ENCODE measurements at regions not wholly inside any gene's neighbourhood (a gene's known extent, or its start where the extent isn't known, plus 50 kb on each side); places are given as distances from the start of the nearest gene placed in this dataset.

GRCh38 chr21:19013916-19014315 is 610.3 kb upstream of the TMPRSS15 start:
- no peak for TF ChIP-seq POLR2A (IDR thresholded peaks at IDR 0.05; ENCODE audit: borderline replicate concordance, extremely low read depth, insufficient read depth, insufficient read length)
- no peak for TF ChIP-seq CTCF (IDR thresholded peaks at IDR 0.05 in 2 of 3, conservative IDR thresholded peaks at IDR 0.05 in 1 of 3; ENCODE audit: borderline replicate concordance in 1 of 3, insufficient read depth in 1 of 3, low read depth in 2 of 3, low read length in 2 of 3)
- TF ChIP-seq MAX (IDR thresholded peaks at IDR 0.05), result no peak
- no peak for TF ChIP-seq CEBPB (IDR thresholded peaks at IDR 0.05; ENCODE audit: low read depth)
- TF ChIP-seq ZNF274 (IDR thresholded peaks at IDR 0.05; ENCODE audit: low read depth, low read length), result no peak
- TF ChIP-seq POLR2AphosphoS5 (IDR thresholded peaks at IDR 0.05; ENCODE audit: low read depth, low read length), result no peak
- no peak for TF ChIP-seq RAD21 (IDR thresholded peaks at IDR 0.05; ENCODE audit: low read depth)
- TF ChIP-seq EZH2 (IDR thresholded peaks at IDR 0.05), result no peak
- TF ChIP-seq ZFX (IDR thresholded peaks at IDR 0.05), result no peak
- TF ChIP-seq ELF1 (IDR thresholded peaks at IDR 0.05; ENCODE audit: borderline replicate concordance, low read depth), result no peak
- TF ChIP-seq EGR1 (IDR thresholded peaks at IDR 0.05; ENCODE audit: low read depth), result no peak
- TF ChIP-seq EZH2phosphoT487 (IDR thresholded peaks at IDR 0.05; ENCODE audit: borderline replicate concordance), result no peak

Data from HCT116 (cell line).